Panc1 (cell line): ENCODE measurements at regions not wholly inside any gene's neighbourhood (a gene's known extent, or its start where the extent isn't known, plus 50 kb on each side); places are given as distances from the start of the nearest gene placed in this dataset.

Source experiments
- ATAC-seq: fragments of 200-7000 bp; cut with Tn5 transposase; 2 replicates; pipeline ENCODE4 v1.9.1; 2020; ENCODE audit warnings: mild to moderate bottlenecking, moderate library complexity
- BruUV-seq: library from RNA; stranded (reverse); fragments of 400-500 nt; replicated peaks from 2 replicates; lab custom pipeline; 2021; lab: Mats Ljungman, UMichigan
- CTCF ChIA-PET: fragments of 300-600 bp; sonication (Branson Sonifier 250); formaldehyde crosslinking; loops from one replicate; lab custom pipeline; 2022; ENCODE audit warnings: antibody characterized with exemption; lab: Charles Lee
- POLR2A ChIA-PET: fragments of 300-600 bp; sonication (Branson Sonifier 250); formaldehyde crosslinking; loops from one replicate; lab custom pipeline; 2022; ENCODE audit warnings: antibody characterized with exemption; lab: Charles Lee
- DNase-seq: peaks from one replicate; pipeline ENCODE4 v3.0.0-alpha.2; 2010; ENCODE audit warnings: low read depth, low spot score
- H3K27ac ChIP-seq: 2 replicates; pipeline ENCODE4 v1.5.1; 2011; ENCODE audit warnings: mild to moderate bottlenecking, low read length, inconsistent platforms
- H3K27me3 ChIP-seq: fragments of 200-500 bp; sonication (Bioruptor generic); 2 replicates; pipeline ENCODE4 v1.6.0; 2014; ENCODE audit warnings: low read length, inconsistent platforms; ENCODE audit not compliant: control insufficient read depth, insufficient read depth
- H3K36me3 ChIP-seq: fragments of 200-500 bp; sonication (Bioruptor generic); 2 replicates; pipeline ENCODE4 v1.5.1; 2014; ENCODE audit warnings: inconsistent platforms, mild to moderate bottlenecking, low read length, moderate library complexity; ENCODE audit not compliant: control insufficient read depth, insufficient read depth
- H3K4me1 ChIP-seq: 2 replicates; pipeline ENCODE4 v1.5.1; 2011; ENCODE audit warnings: inconsistent platforms, mild to moderate bottlenecking, low read length, moderate library complexity; ENCODE audit not compliant: control insufficient read depth, insufficient read depth
- H3K4me3 ChIP-seq, 2 experiments: 2 replicates each; pipeline ENCODE4 v1.5.1; 2011 to 2012; ENCODE audit warnings: low read depth in 2 of 2, low read length in 2 of 2, mild to moderate bottlenecking in 2 of 2, inconsistent platforms in 1 of 2, moderate library complexity in 1 of 2
- H3K9me3 ChIP-seq: fragments of 200-500 bp; sonication (Bioruptor generic); 2 replicates; pipeline ENCODE4 v1.5.1; 2014; ENCODE audit warnings: low read depth, mild to moderate bottlenecking, inconsistent platforms, low read length, moderate library complexity; ENCODE audit not compliant: control insufficient read depth, insufficient read depth
- POLR2AphosphoS5 ChIP-seq: IDR thresholded peaks from 2 replicates; pipeline ENCODE4 v1.6.1; 2012; ENCODE audit warnings: mild to moderate bottlenecking, low read depth, low read length, moderate library complexity
- REST ChIP-seq, 2 experiments: IDR thresholded peaks; 2 replicates each; pipeline ENCODE4 v1.6.1; 2011 to 2012; ENCODE audit warnings: low read depth in 2 of 2, control low read depth in 1 of 2, low read length in 1 of 2, mild to moderate bottlenecking in 1 of 2, moderate library complexity in 1 of 2; ENCODE audit not compliant: insufficient read depth in 1 of 2
- SIN3A ChIP-seq: IDR thresholded peaks from 2 replicates; pipeline ENCODE4 v1.6.1; 2012; ENCODE audit warnings: low read depth, mild to moderate bottlenecking, low read length, moderate library complexity, borderline replicate concordance; ENCODE audit not compliant: insufficient read depth
- TCF7L2 ChIP-seq: IDR thresholded peaks from 2 replicates; pipeline ENCODE4 v1.6.1; 2011; ENCODE audit warnings: mild to moderate bottlenecking, low read depth, low read length, inconsistent platforms
- in situ Hi-C: cut with HindIII; loops from 2 replicates; pipeline ENCODE4 v1.10.0; 2016; ENCODE audit warnings: low sequenced_read_pairs, low pct_unique_long_range_greater_than_20kb
- intact Hi-C: fragments of 100-400 bp; cut with micrococcal nuclease; formaldehyde crosslinking; loops from one replicate; pipeline ENCODE4 v1.10.0; 2022; ENCODE audit not compliant: unreplicated experiment
- TF ChIP-seq, protein P1 (sequence below): fragments of 450-650 bp; IDR thresholded peaks from 2 replicates; pipeline ENCODE4 v1.5.1; 2017; ENCODE audit warnings: mild to moderate bottlenecking

GRCh38 chr13:78499802-78500201, 103.5 kb downstream of the POU4F1 start:
- POLR2A ChIA-PET: no interaction called here
- no peak for ATAC-seq
- H3K36me3 ChIP-seq: no peaks in the 10 kb centered on the region
- intact Hi-C loops: no loop called here
- H3K27ac ChIP-seq: no peak overlapping the region
- in situ Hi-C loops: no loop called here
- BruUV-seq: no TSS peak
- DNase-seq: no peak
- no peaks in the 10 kb centered on the region for H3K27me3 ChIP-seq
- no peak overlapping the region for H3K4me3 ChIP-seq
- no peaks in the 10 kb centered on the region for H3K9me3 ChIP-seq
- no peaks in the 10 kb centered on the region for H3K4me1 ChIP-seq
- CTCF ChIA-PET: no interaction called here
- no peak for TF ChIP-seq TCF7L2
- TF ChIP-seq REST (IDR thresholded peaks at IDR 0.05; ENCODE audit: insufficient read depth in 1 of 2, low read depth in 2 of 2, low read length in 1 of 2): no peak
- TF ChIP-seq, protein P1, sequence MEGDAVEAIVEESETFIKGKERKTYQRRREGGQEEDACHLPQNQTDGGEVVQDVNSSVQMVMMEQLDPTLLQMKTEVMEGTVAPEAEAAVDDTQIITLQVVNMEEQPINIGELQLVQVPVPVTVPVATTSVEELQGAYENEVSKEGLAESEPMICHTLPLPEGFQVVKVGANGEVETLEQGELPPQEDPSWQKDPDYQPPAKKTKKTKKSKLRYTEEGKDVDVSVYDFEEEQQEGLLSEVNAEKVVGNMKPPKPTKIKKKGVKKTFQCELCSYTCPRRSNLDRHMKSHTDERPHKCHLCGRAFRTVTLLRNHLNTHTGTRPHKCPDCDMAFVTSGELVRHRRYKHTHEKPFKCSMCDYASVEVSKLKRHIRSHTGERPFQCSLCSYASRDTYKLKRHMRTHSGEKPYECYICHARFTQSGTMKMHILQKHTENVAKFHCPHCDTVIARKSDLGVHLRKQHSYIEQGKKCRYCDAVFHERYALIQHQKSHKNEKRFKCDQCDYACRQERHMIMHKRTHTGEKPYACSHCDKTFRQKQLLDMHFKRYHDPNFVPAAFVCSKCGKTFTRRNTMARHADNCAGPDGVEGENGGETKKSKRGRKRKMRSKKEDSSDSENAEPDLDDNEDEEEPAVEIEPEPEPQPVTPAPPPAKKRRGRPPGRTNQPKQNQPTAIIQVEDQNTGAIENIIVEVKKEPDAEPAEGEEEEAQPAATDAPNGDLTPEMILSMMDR: no peak
- no peak for TF ChIP-seq SIN3A
- no peak for TF ChIP-seq POLR2AphosphoS5

- Histone ChIP-seq H3K27ac (no peak overlapping the region), H3K9me3 (no peaks in the 10 kb centered on the region), H3K4me1 (no peaks in the 10 kb centered on the region), H3K4me3 (no peak overlapping the region), H3K36me3 (no peaks in the 10 kb centered on the region), H3K27me3 (no peaks in the 10 kb centered on the region)
- DNase-seq (no peak), ATAC-seq (no peak)
- TF ChIP-seq, protein P1: no peak
- TF ChIP-seq TCF7L2 (no peak), REST (IDR thresholded peaks at IDR 0.05; ENCODE audit: insufficient read depth in 1 of 2, low read depth in 2 of 2, low read length in 1 of 2) (no peak), SIN3A (no peak), POLR2AphosphoS5 (no peak)
- intact Hi-C loops (no loop called here), in situ Hi-C loops (no loop called here)
- BruUV-seq: no TSS peak
- ChIA-PET POLR2A (no interaction called here), CTCF (no interaction called here)
These were observed 105.5 kb downstream of the POU4F1 start for GRCh38 chr13:78497702-78498355.
